Skin epidermis (tissue), 12 donors: ENCODE measurements at regions not wholly inside any gene's neighbourhood (a gene's known extent, or its start where the extent isn't known, plus 50 kb on each side); places are given as distances from the start of the nearest gene placed in this dataset.
"Not testable (repeated sequence)": the region's sequence is repeated elsewhere in the genome, so short reads cannot be mapped to it uniquely, and the experiment has no call there.

Experiments
- H3K27ac ChIP-seq, 21 experiments: fragments of 200-600 bp; sonication (generic) in 11 of 21; one replicate each; pipeline ENCODE4 v1.5.0; 2020; ENCODE audit warnings: mild to moderate bottlenecking in 3 of 21, inconsistent platforms in 2 of 21, moderate library complexity in 2 of 21
- H3K4me3 ChIP-seq, 7 experiments: fragments of 200-600 bp; sonication (generic) in 2 of 7; one replicate each; pipeline ENCODE4 v1.5.0; 2020; ENCODE audit warnings: inconsistent platforms in 2 of 7, mild to moderate bottlenecking in 2 of 7, moderate library complexity in 1 of 7

DNA sequence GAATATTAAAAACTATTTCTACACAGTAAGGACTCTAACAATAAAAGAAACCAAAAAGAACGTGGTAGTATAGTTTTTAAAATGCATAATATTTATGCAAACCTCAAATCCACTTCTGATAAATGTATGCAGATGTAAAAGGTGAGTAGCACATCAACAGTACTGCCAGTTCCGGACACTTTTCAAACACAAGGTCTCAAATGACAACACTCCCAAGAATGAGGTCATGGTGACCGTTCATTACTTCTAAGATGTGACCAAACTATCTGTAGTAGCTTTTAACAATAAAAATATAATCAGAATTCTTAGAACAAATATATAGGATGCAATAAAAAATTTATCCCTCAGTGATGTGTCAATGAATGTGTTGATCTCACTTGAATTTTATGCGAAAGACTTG lies 238.7 kb upstream of the NREP start:
- H3K4me3 ChIP-seq: no peak overlapping the region

GRCh38 chr5:111993242-111993641 lies 236.2 kb upstream of the NREP start:
- Histone ChIP-seq H3K27ac (no peak overlapping the region), H3K4me3 (no peak overlapping the region)

More for the DNA sequence above, 238.7 kb upstream of the NREP start:
- H3K27ac ChIP-seq: no peak overlapping the region

DNA sequence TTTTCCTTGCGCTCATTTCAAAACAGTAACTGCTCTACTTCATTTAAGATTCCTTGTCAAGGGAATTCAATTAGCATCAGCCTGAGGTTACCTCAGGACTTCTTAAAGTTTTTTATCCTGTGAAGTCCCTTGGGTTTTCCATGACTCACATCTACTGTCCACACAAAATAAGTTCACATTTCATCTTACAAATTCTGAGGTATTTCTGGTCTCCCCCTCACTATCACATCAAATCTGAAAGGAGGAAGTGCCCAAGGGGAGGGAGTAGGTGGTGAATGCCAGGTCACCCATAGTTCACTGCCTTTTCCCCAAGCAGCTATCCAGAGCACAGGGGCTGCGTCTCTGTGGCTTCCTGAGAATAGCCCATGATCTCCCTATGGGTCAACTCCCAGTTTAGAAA lies 227.1 kb upstream of the NREP start:
- Histone ChIP-seq H3K27ac (peak overlapping the region in 2 of 21 experiments; percentile 38 to 54), H3K4me3 (no peak overlapping the region)

DNA sequence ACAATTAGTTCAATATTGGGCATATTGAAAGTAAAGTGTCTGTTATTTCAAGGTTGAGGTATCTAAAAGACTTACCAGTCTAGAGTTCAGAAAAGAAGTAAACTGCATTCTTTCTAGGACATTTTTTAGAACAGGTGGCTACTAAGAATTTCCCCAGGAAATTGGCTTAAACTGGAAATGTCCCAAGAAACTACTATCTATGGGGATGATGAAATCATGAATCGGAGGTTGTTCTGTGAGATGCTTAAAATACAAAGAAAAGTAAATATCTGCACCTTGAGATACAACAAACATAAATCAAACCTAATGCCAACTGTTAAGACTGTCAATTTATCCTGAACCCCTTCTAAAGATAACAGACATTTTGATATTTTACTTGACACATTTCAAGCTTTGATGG lies 226.5 kb upstream of the NREP start:
- Histone ChIP-seq H3K27ac (peak overlapping the region in 1 of 21 experiments; percentile 54), H3K4me3 (no peak overlapping the region)

- Histone ChIP-seq H3K27ac (peak overlapping the region in 1 of 21 experiments; percentile 40), H3K4me3 (no peak overlapping the region)
Measured at GRCh38 chr5:111977436-111977829, 220.4 kb upstream of the NREP start.

DNA sequence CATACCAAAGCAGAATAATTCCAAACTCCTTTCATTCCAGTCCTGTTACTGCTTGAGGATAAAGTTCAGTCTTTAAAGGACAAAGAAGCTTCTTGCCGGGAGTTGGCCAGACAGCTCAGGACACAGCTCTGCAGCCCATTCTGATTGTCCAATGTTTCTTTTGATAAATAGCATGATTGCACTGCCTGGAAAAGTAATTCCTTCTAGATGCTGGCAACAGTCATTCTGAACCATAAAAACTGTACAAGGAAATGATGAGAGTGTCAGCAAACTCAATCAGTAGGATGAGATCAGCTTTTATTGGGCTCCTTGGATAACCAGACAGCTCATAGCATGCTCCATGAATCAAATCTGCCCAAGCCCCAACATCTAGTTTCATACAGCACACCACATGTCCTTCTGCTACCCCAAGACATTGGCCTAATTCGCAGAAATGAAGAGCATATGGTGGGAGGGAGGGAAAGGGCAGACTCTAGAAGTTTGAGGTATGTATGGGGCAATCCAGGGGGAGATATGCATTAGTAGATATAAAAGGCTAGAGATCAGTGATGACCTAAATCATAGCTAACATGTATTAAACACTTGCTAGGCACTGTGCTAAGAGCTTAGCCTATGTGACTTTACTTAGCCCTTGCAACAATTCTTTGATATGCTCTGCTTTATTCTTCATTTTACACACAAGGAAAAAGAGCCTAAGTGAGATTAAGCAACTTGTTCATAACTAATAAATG lies 219.9 kb upstream of the NREP start:
- H3K27ac ChIP-seq: peak overlapping the region in 3 of 21 experiments; percentile 13 to 40 (median 19)

DNA sequence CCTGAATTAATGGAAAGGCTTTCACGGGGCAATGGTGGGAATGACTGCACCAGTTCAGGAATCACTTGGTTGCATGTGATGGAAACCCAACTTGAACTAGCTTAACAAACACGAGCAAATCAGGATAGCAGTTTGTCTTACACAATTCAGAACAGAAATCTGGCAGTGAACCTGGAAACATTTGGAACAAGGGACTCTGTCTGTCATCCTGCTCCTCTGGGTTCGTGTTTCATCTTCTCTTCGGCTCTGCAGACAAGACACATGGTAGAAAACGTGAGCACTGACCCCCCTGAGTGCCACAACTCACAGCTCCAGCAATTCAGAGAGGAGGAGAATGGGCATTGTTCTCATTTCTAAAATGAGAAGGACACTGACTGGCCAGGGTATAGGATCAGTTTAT lies 218.1 kb upstream of the NREP start:
- Histone ChIP-seq H3K27ac (peak overlapping the region in 1 of 21 experiments; percentile 2), H3K4me3 (no peak overlapping the region)

More for the DNA sequence above, 219.9 kb upstream of the NREP start:
- no peak overlapping the region for H3K4me3 ChIP-seq

- H3K27ac ChIP-seq: no peak overlapping the region
- no peak overlapping the region for H3K4me3 ChIP-seq
Measured at GRCh38 chr5:111973961-111974360, 217.0 kb upstream of the NREP start.

DNA sequence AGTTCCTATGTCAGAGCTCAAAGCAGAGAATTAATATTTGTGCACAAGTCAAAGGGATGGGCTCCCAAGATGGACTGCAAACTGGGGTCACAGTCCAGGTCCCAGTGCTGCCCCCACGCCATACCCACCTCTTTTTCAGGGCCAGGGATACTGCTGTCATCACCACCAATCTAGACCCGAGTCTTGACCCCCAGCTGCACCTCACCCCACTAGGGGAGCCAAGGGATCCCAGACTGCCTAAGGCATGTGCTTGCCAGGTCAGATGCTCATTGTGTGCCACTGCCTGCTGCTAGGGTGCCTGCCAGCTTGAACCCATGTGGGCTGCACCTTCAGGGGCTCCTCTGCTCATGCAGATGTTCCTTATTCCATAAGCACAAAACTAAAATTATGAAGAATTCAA lies 215.6 kb upstream of the NREP start:
- H3K27ac ChIP-seq: no peak overlapping the region
- no peak overlapping the region for H3K4me3 ChIP-seq

- Histone ChIP-seq H3K27ac (no peak overlapping the region), H3K4me3 (no peak overlapping the region)
Measured at GRCh38 chr5:111972080-111972479, 215.1 kb upstream of the NREP start.

- peak overlapping the region in 1 of 21 experiments; percentile 33 for H3K27ac ChIP-seq
- no peak overlapping the region for H3K4me3 ChIP-seq
Measured at GRCh38 chr5:111968459-111968858, 211.5 kb upstream of the NREP start.

- no peak overlapping the region for H3K27ac ChIP-seq
- H3K4me3 ChIP-seq: no peak overlapping the region
Measured at GRCh38 chr5:111967463-111967862, 210.5 kb upstream of the NREP start.

DNA sequence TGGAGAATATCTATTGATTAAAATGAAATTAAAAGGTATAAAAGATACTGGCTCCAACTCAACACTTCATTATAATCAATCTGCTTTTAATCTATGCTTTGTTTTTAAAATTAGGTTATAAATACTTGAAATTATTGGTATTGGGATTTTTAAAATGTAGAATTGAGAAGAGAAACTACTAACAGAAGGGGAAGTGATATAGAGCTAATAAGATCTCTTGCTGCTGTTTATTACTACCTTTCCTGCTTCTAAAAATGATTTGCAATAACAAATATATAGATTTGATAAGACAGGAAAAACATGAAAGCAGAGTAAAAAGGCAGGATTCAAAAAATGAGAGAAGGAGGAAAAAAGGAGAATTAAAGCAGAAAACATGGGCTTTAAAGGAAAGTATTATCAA lies 209.3 kb upstream of the NREP start:
- no peak overlapping the region for H3K27ac ChIP-seq
- no peak overlapping the region for H3K4me3 ChIP-seq

DNA sequence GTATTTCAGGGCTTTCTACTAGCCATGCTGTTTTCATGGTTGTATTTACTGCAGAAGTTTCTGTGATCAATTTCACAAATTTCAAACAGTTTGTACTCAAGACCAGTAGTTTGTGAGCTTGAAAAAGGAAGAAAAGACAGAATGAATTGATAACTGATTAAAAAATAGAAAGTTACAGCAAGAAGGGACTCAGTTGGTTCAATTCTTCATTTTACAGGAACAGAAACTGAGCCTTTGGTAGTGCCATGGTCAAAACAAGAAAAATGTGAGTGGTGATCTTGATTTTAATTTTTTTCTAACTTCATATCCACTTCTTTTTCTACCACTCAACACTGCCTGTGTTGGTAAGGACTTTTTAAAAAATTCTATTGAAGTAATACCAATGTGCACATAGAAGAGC lies 206.6 kb upstream of the NREP start:
- no peak overlapping the region for H3K4me3 ChIP-seq
- H3K27ac ChIP-seq: no peak overlapping the region

DNA sequence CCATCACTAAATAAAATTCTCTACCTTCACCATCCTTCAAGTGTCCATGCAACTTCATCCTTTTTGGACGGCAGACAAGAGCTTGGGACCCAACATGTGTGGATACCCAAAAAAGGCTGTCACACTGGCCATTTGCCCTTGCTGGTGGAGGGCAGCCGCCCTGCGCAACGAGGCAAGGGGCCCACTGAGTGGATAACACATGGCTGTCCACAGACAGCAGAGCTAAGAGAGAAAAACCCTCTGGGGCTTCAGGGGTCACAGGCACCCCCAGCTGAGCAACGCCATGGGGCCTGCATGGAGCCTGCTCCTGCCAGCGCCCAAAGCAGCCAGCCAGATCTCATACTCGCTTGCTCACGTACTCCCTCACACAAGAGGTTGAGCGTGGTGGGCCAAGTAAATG lies 205.9 kb upstream of the NREP start:
- Histone ChIP-seq H3K27ac (no peak overlapping the region), H3K4me3 (no peak overlapping the region)

DNA sequence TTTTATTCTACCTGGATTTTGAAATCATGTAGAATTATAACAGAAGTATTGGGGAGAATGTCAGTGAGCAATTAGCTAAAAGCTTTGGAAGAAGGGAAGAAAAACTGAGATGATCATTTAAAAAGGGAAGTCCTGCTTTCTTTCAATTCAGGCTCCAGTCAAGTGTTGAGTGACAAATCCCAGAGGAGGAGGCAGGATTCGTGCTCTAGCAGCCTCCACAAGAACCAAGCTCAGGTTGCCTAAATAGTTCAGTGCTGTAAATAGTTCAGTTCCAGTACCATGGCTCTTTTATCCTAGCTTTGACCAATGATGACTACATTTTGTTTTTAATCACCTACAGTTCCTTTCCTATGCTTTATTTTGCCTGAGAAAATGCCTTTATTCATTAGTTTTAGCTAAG lies 204.9 kb upstream of the NREP start:
- no peak overlapping the region for H3K4me3 ChIP-seq

GRCh38 chr5:111960476-111961215 lies 203.7 kb upstream of the NREP start:
- peak overlapping the region in 2 of 21 experiments; percentile 28 to 51 for H3K27ac ChIP-seq
- no peak overlapping the region for H3K4me3 ChIP-seq

More for the DNA sequence above, 204.9 kb upstream of the NREP start:
- H3K27ac ChIP-seq: no peak overlapping the region

DNA sequence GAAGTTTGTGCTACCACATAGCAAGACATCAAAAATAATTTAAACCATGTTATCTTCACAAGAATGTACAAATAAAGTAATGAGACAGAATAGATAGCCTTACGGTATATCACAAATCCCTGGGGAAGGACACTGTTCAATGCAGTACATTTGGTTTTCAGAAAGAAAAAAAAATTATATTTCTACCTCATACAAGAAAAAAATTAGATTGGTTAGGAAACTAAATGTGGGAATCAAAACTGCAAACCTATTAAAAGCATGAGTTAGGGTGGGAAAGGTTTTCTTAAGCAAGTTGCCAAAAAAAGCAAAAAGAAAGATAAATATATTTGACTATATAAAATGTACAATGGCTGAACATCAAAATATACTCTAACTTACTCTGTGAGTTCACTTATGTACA lies 201.9 kb upstream of the NREP start:
- no peak overlapping the region for H3K27ac ChIP-seq
- no peak overlapping the region for H3K4me3 ChIP-seq

DNA sequence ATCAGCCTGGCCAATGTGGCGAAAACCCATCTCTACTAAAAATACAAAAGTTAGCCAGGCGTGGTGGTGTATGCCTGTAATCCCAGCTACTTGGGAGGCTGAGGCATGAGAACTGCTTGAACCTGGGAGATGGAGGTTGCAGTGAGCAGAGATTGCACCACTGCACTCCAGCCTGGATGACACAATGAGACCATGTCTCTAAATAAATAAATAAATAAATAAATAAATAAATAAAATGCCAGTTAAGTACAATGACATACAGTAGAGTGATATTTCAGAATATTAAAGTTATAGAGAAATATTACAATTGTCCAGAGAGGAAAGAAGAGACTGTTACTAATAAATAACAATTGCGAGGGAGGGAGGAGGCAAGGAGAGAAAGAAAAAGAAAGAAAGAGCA lies 199.8 kb upstream of the NREP start:
- H3K4me3 ChIP-seq, H3K27ac ChIP-seq: not testable (repeated sequence)

GRCh38 chr5:111954516-111955395 lies 197.8 kb upstream of the NREP start:
- peak overlapping the region in 5 of 21 experiments; percentile 8 to 69 (median 25) for H3K27ac ChIP-seq
- no peak overlapping the region for H3K4me3 ChIP-seq
